ENCODE measurements at regions not wholly inside any gene's neighbourhood (a gene's known extent, or its start where the extent isn't known, plus 50 kb on each side); places are given as distances from the start of the nearest gene placed in this dataset.

GRCh38 chr6:40252531-40253258, 318.4 kb upstream of the MOCS1 start:
- H3K9me3 Mint-ChIP-seq, result peaks cover 0 to 2% (median 0%) of the 10 kb centered on the region in 5 donors
- no peaks in the 10 kb centered on the region for H3K27me3 ChIP-seq (ENCODE audit: insufficient read depth, low read length, poor library complexity, severe bottlenecking)
- no peaks in the 10 kb centered on the region for H3K36me3 ChIP-seq (ENCODE audit: insufficient read depth, low read length)
- no peaks in the 10 kb centered on the region for H3K36me3 Mint-ChIP-seq
- H3K4me3 Mint-ChIP-seq, result no peak overlapping the region
- no peak overlapping the region for H3K27ac Mint-ChIP-seq
- H3K4me1 ChIP-seq (ENCODE audit: insufficient read depth, low read length), result no peaks in the 10 kb centered on the region
- H3K27me3 Mint-ChIP-seq, result peaks cover 0 to 2% of the 10 kb centered on the region in 2 donors
- no peak overlapping the region for H3K4me3 ChIP-seq (ENCODE audit: low read length)
- CTCF ChIA-PET, result interaction anchor here (1.0 kb wide), 1 partner anchor 12 kb away, joined by 4 read pairs; no protein-coding TSS in a partner anchor
- POLR2A ChIA-PET, result no interaction called here
- H3K9me3 ChIP-seq (ENCODE audit: low read length), result no peaks in the 10 kb centered on the region
- H3K27ac ChIP-seq (ENCODE audit: low read depth, low read length), result no peak overlapping the region
- DNase-seq, result no peak
- no peaks in the 10 kb centered on the region for H3K4me1 Mint-ChIP-seq

GRCh38 chr6:40251637-40252300, 317.5 kb upstream of the MOCS1 start:
- ChIA-PET CTCF (interaction anchor here (1.0 kb wide), 1 partner anchor 13 kb away, joined by 4 read pairs; no protein-coding TSS in a partner anchor), POLR2A (no interaction called here)
- H3K36me3 Mint-ChIP-seq, result no peaks in the 10 kb centered on the region
- no peaks in the 10 kb centered on the region for H3K9me3 ChIP-seq (ENCODE audit: low read length)
- no peaks in the 10 kb centered on the region for H3K27me3 ChIP-seq (ENCODE audit: insufficient read depth, low read length, poor library complexity, severe bottlenecking)
- H3K9me3 Mint-ChIP-seq, result peaks cover 0 to 2% (median 0%) of the 10 kb centered on the region in 5 donors
- peak overlapping the region in 1 of 8 donors; percentile 11 for H3K27ac Mint-ChIP-seq
- no peak overlapping the region for H3K4me3 Mint-ChIP-seq
- no peaks in the 10 kb centered on the region for H3K36me3 ChIP-seq (ENCODE audit: insufficient read depth, low read length)
- no peak overlapping the region for H3K27ac ChIP-seq (ENCODE audit: low read depth, low read length)
- no peaks in the 10 kb centered on the region for H3K4me1 ChIP-seq (ENCODE audit: insufficient read depth, low read length)
- DNase-seq, result no peak
- peaks cover 0 to 2% of the 10 kb centered on the region in 2 donors for H3K27me3 Mint-ChIP-seq
- no peak overlapping the region for H3K4me3 ChIP-seq (ENCODE audit: low read length)
- no peaks in the 10 kb centered on the region for H3K4me1 Mint-ChIP-seq

- ChIA-PET POLR2A (no interaction called here), CTCF (no interaction called here)
- Mint-ChIP-seq H3K4me3 (no peak overlapping the region), H3K4me1 (no peaks in the 10 kb centered on the region), H3K9me3 (peaks cover 0 to 2% (median 0%) of the 10 kb centered on the region in 5 donors), H3K27me3 (peaks cover 0 to 2% of the 10 kb centered on the region in 2 donors), H3K27ac (no peak overlapping the region), H3K36me3 (no peaks in the 10 kb centered on the region)
- Histone ChIP-seq H3K36me3 (ENCODE audit: insufficient read depth, low read length) (no peaks in the 10 kb centered on the region), H3K4me3 (ENCODE audit: low read length) (no peak overlapping the region), H3K27me3 (ENCODE audit: insufficient read depth, low read length, poor library complexity, severe bottlenecking) (no peaks in the 10 kb centered on the region), H3K27ac (ENCODE audit: low read depth, low read length) (no peak overlapping the region), H3K4me1 (ENCODE audit: insufficient read depth, low read length) (no peaks in the 10 kb centered on the region), H3K9me3 (ENCODE audit: low read length) (no peaks in the 10 kb centered on the region)
- DNase-seq, result no peak
Measured at GRCh38 chr6:40249935-40250334, 315.7 kb upstream of the MOCS1 start.

GRCh38 chr6:40247516-40248115, 313.4 kb upstream of the MOCS1 start:
- H3K27me3 Mint-ChIP-seq, result peaks cover 0 to 2% of the 10 kb centered on the region in 2 donors
- no peak overlapping the region for H3K27ac Mint-ChIP-seq
- CTCF ChIA-PET, result no interaction called here
- Histone ChIP-seq H3K4me3 (ENCODE audit: low read length) (no peak overlapping the region), H3K4me1 (ENCODE audit: insufficient read depth, low read length) (no peaks in the 10 kb centered on the region), H3K27me3 (ENCODE audit: insufficient read depth, low read length, poor library complexity, severe bottlenecking) (no peaks in the 10 kb centered on the region), H3K27ac (ENCODE audit: low read depth, low read length) (no peak overlapping the region), H3K36me3 (ENCODE audit: insufficient read depth, low read length) (no peaks in the 10 kb centered on the region), H3K9me3 (ENCODE audit: low read length) (no peaks in the 10 kb centered on the region)
- POLR2A ChIA-PET, result no interaction called here
- DNase-seq, result no peak
- H3K4me1 Mint-ChIP-seq, result no peaks in the 10 kb centered on the region
- no peak overlapping the region for H3K4me3 Mint-ChIP-seq
- H3K36me3 Mint-ChIP-seq, result no peaks in the 10 kb centered on the region
- peaks cover 0 to 2% (median 0%) of the 10 kb centered on the region in 5 donors for H3K9me3 Mint-ChIP-seq

- no peaks in the 10 kb centered on the region for H3K9me3 ChIP-seq (ENCODE audit: low read length)
- H3K4me3 ChIP-seq (ENCODE audit: low read length), result no peak overlapping the region
- DNase-seq, result no peak
- H3K36me3 ChIP-seq (ENCODE audit: insufficient read depth, low read length), result no peaks in the 10 kb centered on the region
- Mint-ChIP-seq H3K27me3 (no peaks in the 10 kb centered on the region), H3K36me3 (no peaks in the 10 kb centered on the region), H3K27ac (peak overlapping the region in 1 of 8 donors; percentile 18), H3K4me3 (no peak overlapping the region), H3K4me1 (no peaks in the 10 kb centered on the region), H3K9me3 (peaks cover 0 to 5% (median 3%) of the 10 kb centered on the region in 5 donors)
- ChIA-PET CTCF (no interaction called here), POLR2A (no interaction called here)
- no peaks in the 10 kb centered on the region for H3K4me1 ChIP-seq (ENCODE audit: insufficient read depth, low read length)
- no peak overlapping the region for H3K27ac ChIP-seq (ENCODE audit: low read depth, low read length)
- no peaks in the 10 kb centered on the region for H3K27me3 ChIP-seq (ENCODE audit: insufficient read depth, low read length, poor library complexity, severe bottlenecking)
Measured at GRCh38 chr6:40244699-40245098, 310.4 kb upstream of the MOCS1 start.

- no peak overlapping the region for H3K4me3 Mint-ChIP-seq
- POLR2A ChIA-PET, result no interaction called here
- no peak overlapping the region for H3K27ac Mint-ChIP-seq
Measured at GRCh38 chr6:40232698-40233097, 298.4 kb upstream of the MOCS1 start.

GRCh38 chr6:40227735-40228134, 293.5 kb upstream of the MOCS1 start:
- Histone ChIP-seq H3K4me1 (ENCODE audit: insufficient read depth, low read length) (no peaks in the 10 kb centered on the region), H3K9me3 (ENCODE audit: low read length) (no peaks in the 10 kb centered on the region), H3K27ac (ENCODE audit: low read depth, low read length) (no peak overlapping the region), H3K4me3 (ENCODE audit: low read length) (no peak overlapping the region), H3K27me3 (ENCODE audit: insufficient read depth, low read length, poor library complexity, severe bottlenecking) (no peaks in the 10 kb centered on the region), H3K36me3 (ENCODE audit: insufficient read depth, low read length) (no peaks in the 10 kb centered on the region)
- no peak for DNase-seq
- H3K27ac Mint-ChIP-seq, result no peak overlapping the region
- ChIA-PET CTCF (no interaction called here), POLR2A (no interaction called here)
- no peaks in the 10 kb centered on the region for H3K36me3 Mint-ChIP-seq
- peaks cover 0 to 3% (median 0%) of the 10 kb centered on the region in 5 donors for H3K9me3 Mint-ChIP-seq
- peaks cover 0 to 4% of the 10 kb centered on the region in 2 donors for H3K27me3 Mint-ChIP-seq
- no peak overlapping the region for H3K4me3 Mint-ChIP-seq
- H3K4me1 Mint-ChIP-seq, result no peaks in the 10 kb centered on the region

More at GRCh38 chr6:40232698-40233097, 298.4 kb upstream of the MOCS1 start:
- Histone ChIP-seq H3K4me3 (ENCODE audit: low read length) (no peak overlapping the region), H3K27ac (ENCODE audit: low read depth, low read length) (no peak overlapping the region), H3K9me3 (ENCODE audit: low read length) (no peaks in the 10 kb centered on the region), H3K36me3 (ENCODE audit: insufficient read depth, low read length) (no peaks in the 10 kb centered on the region), H3K4me1 (ENCODE audit: insufficient read depth, low read length) (no peaks in the 10 kb centered on the region), H3K27me3 (ENCODE audit: insufficient read depth, low read length, poor library complexity, severe bottlenecking) (no peaks in the 10 kb centered on the region)
- peaks cover 9 to 10% of the 10 kb centered on the region in 2 donors for H3K27me3 Mint-ChIP-seq
- H3K36me3 Mint-ChIP-seq, result no peaks in the 10 kb centered on the region
- H3K4me1 Mint-ChIP-seq, result no peaks in the 10 kb centered on the region
- H3K9me3 Mint-ChIP-seq, result peaks cover 0 to 10% (median 4%) of the 10 kb centered on the region in 5 donors
- DNase-seq, result no peak
- CTCF ChIA-PET, result no interaction called here

GRCh38 chr6:40222354-40222753, 288.1 kb upstream of the MOCS1 start:
- CTCF ChIA-PET, result no interaction called here
- no peaks in the 10 kb centered on the region for H3K9me3 ChIP-seq (ENCODE audit: low read length)
- H3K9me3 Mint-ChIP-seq, result peaks cover 0 to 5% (median 0%) of the 10 kb centered on the region in 5 donors
- H3K27ac Mint-ChIP-seq, result no peak overlapping the region
- peaks cover 3 to 4% of the 10 kb centered on the region in 2 donors for H3K27me3 Mint-ChIP-seq
- H3K27me3 ChIP-seq (ENCODE audit: insufficient read depth, low read length, poor library complexity, severe bottlenecking), result no peaks in the 10 kb centered on the region
- no peaks in the 10 kb centered on the region for H3K36me3 Mint-ChIP-seq
- no peak for DNase-seq
- no peak overlapping the region for H3K27ac ChIP-seq (ENCODE audit: low read depth, low read length)
- H3K4me3 Mint-ChIP-seq, result no peak overlapping the region
- no peaks in the 10 kb centered on the region for H3K4me1 Mint-ChIP-seq
- POLR2A ChIA-PET, result no interaction called here
- H3K36me3 ChIP-seq (ENCODE audit: insufficient read depth, low read length), result no peaks in the 10 kb centered on the region
- H3K4me1 ChIP-seq (ENCODE audit: insufficient read depth, low read length), result no peaks in the 10 kb centered on the region
- no peak overlapping the region for H3K4me3 ChIP-seq (ENCODE audit: low read length)

All from CD8-positive, alpha-beta memory T cell (primary cell).